ENCODE measurements at regions not wholly inside any gene's neighbourhood (a gene's known extent, or its start where the extent isn't known, plus 50 kb on each side); places are given as distances from the start of the nearest gene placed in this dataset.
A peak's percentile ranks its signal among the peaks of the same experiment; 100 is the strongest.

GRCh38 chr6:4651831-4652467, 124.3 kb upstream of the CDYL start:
- Histone ChIP-seq H3K27me3 (replicated peaks in 1 of 7) (peaks cover 0 to 12% (median 7%) of the 10 kb centered on the region in 7 donors), H3K9me3 (peaks cover 0 to 11% (median 7%) of the 10 kb centered on the region in 8 donors), H3K27ac (no peak overlapping the region), H3K36me3 (no peaks in the 10 kb centered on the region), H3K4me3 (no peak overlapping the region), H3K4me1 (peaks cover 0 to 13% (median 9%) of the 10 kb centered on the region in 6 donors)
- WGBS, 5 donors = 2 to 93% (median 87%) methylated on average over 1 of the region's 1 CpG
- DNase-seq = no peak
- TF ChIP-seq POLR2A (IDR thresholded peaks at IDR 0.05) = no peak
- no peak for TF ChIP-seq CTCF (IDR thresholded peaks at IDR 0.05 in 8 of 11, conservative IDR thresholded peaks at IDR 0.05 in 3 of 11)
- no peak for TF ChIP-seq POLR2AphosphoS5 (IDR thresholded peaks at IDR 0.05)
- intact Hi-C loops (cut with DNase I; ENCODE audit: low total_unique reads) = no loop called here

GRCh38 chr6:4649728-4650127, 126.5 kb upstream of the CDYL start:
- intact Hi-C loops (cut with DNase I; ENCODE audit: low total_unique reads) = no loop called here
- Histone ChIP-seq H3K4me3 (no peak overlapping the region), H3K4me1 (peaks cover 0 to 15% (median 9%) of the 10 kb centered on the region in 6 donors), H3K27me3 (replicated peaks in 1 of 7) (peaks cover 0 to 16% (median 7%) of the 10 kb centered on the region in 7 donors), H3K36me3 (no peaks in the 10 kb centered on the region), H3K9me3 (peaks cover 0 to 11% (median 7%) of the 10 kb centered on the region in 8 donors), H3K27ac (no peak overlapping the region)
- 47 to 75% (median 72%) methylated on average over 3 of the region's 3 CpGs for WGBS, 5 donors
- no peak for TF ChIP-seq POLR2AphosphoS5 (IDR thresholded peaks at IDR 0.05)
- TF ChIP-seq POLR2A (IDR thresholded peaks at IDR 0.05) = no peak
- no peak for TF ChIP-seq CTCF (IDR thresholded peaks at IDR 0.05 in 8 of 11, conservative IDR thresholded peaks at IDR 0.05 in 3 of 11)
- no peak for DNase-seq

- intact Hi-C loops (cut with DNase I; ENCODE audit: low total_unique reads) = no loop called here
- Histone ChIP-seq H3K4me3 (peak overlapping the region in 4 of 8 donors; percentile 3 to 53 (median 14)), H3K27ac (no peak overlapping the region), H3K36me3 (no peaks in the 10 kb centered on the region), H3K9me3 (peaks cover 0 to 11% (median 7%) of the 10 kb centered on the region in 8 donors), H3K27me3 (replicated peaks in 1 of 7) (peaks cover 0 to 16% (median 7%) of the 10 kb centered on the region in 7 donors), H3K4me1 (peaks cover 0 to 15% (median 9%) of the 10 kb centered on the region in 6 donors)
- DNase-seq = peak; percentile 76
- TF ChIP-seq POLR2AphosphoS5 (IDR thresholded peaks at IDR 0.05) (peak; percentile 47 to 77 (median 67)), CTCF (IDR thresholded peaks at IDR 0.05 in 8 of 11, conservative IDR thresholded peaks at IDR 0.05 in 3 of 11) (no peak), POLR2A (IDR thresholded peaks at IDR 0.05) (no peak)
- 22 to 24% (median 23%) methylated on average over 20 to 22 of the region's 22 CpGs for WGBS, 5 donors
These were observed 128.5 kb upstream of the CDYL start for GRCh38 chr6:4647414-4648365.

Measured in spleen (tissue), 11 donors.